ENCODE measurements at regions not wholly inside any gene's neighbourhood (a gene's known extent, or its start where the extent isn't known, plus 50 kb on each side); places are given as distances from the start of the nearest gene placed in this dataset.

GRCh38 chr15:94924057-94924456, 692.7 kb downstream of the MCTP2 start:
- TF ChIP-seq YY1 (IDR thresholded peaks at IDR 0.05; ENCODE audit: insufficient read depth, insufficient read length) = no peak
- no peak for TF ChIP-seq ZNF274 (IDR thresholded peaks at IDR 0.05; ENCODE audit: low read depth, low read length)
- TF ChIP-seq SUZ12 (IDR thresholded peaks at IDR 0.05; ENCODE audit: extremely low read depth, insufficient read depth, insufficient read length) = no peak
